ENCODE measurements at regions not wholly inside any gene's neighbourhood (a gene's known extent, or its start where the extent isn't known, plus 50 kb on each side); places are given as distances from the start of the nearest gene placed in this dataset.

- DNase-seq (ENCODE audit: low read depth, low spot score), result no peak
- in situ Hi-C loops (cut with HindIII; ENCODE audit: low pct_unique_long_range_greater_than_20kb, low sequenced_read_pairs), result loop anchor here (25.0 kb wide), 1 partner anchor 110 kb away; no protein-coding TSS in a partner anchor
Measured at GRCh38 chr4:20302336-20302735, 50.6 kb downstream of the SLIT2 start.

- in situ Hi-C loops (cut with HindIII; ENCODE audit: low pct_unique_long_range_greater_than_20kb, low sequenced_read_pairs), result loop anchor here (25.0 kb wide), 1 partner anchor 106 kb away; no protein-coding TSS in a partner anchor
- DNase-seq (ENCODE audit: low read depth, low spot score), result peak; percentile 62
Measured at GRCh38 chr4:20305976-20306375, 54.3 kb downstream of the SLIT2 start.

- in situ Hi-C loops (cut with HindIII; ENCODE audit: low pct_unique_long_range_greater_than_20kb, low sequenced_read_pairs), result loop anchor here (25.0 kb wide), 1 partner anchor 100 kb away; no protein-coding TSS in a partner anchor
- DNase-seq (ENCODE audit: low read depth, low spot score), result no peak
Measured at GRCh38 chr4:20311856-20312255, 60.2 kb downstream of the SLIT2 start.

- in situ Hi-C loops (cut with HindIII; ENCODE audit: low pct_unique_long_range_greater_than_20kb, low sequenced_read_pairs), result loop anchor here (25.0 kb wide), 1 partner anchor 99 kb away; no protein-coding TSS in a partner anchor
Measured at GRCh38 chr4:20313237-20314030, 61.7 kb downstream of the SLIT2 start.

GRCh38 chr4:20317424-20317985 lies 65.8 kb downstream of the SLIT2 start:
- in situ Hi-C loops (cut with HindIII; ENCODE audit: low pct_unique_long_range_greater_than_20kb, low sequenced_read_pairs), result loop anchor here (25.0 kb wide), 1 partner anchor 95 kb away; no protein-coding TSS in a partner anchor
- no peak for DNase-seq (ENCODE audit: low read depth, low spot score)

More at GRCh38 chr4:20313237-20314030, 61.7 kb downstream of the SLIT2 start:
- DNase-seq (ENCODE audit: low read depth, low spot score), result peak; percentile 76

- peak; percentile 34 for DNase-seq (ENCODE audit: low read depth, low spot score)
- in situ Hi-C loops (cut with HindIII; ENCODE audit: low pct_unique_long_range_greater_than_20kb, low sequenced_read_pairs), result loop anchor here (25.0 kb wide), 1 partner anchor 94 kb away; no protein-coding TSS in a partner anchor
Measured at GRCh38 chr4:20318001-20318908, 66.5 kb downstream of the SLIT2 start.

- peak; percentile 11 for DNase-seq (ENCODE audit: low read depth, low spot score)
- in situ Hi-C loops (cut with HindIII; ENCODE audit: low pct_unique_long_range_greater_than_20kb, low sequenced_read_pairs), result loop anchor here (25.0 kb wide), 1 partner anchor 93 kb away; no protein-coding TSS in a partner anchor
Measured at GRCh38 chr4:20318909-20319277, 67.2 kb downstream of the SLIT2 start.

GRCh38 chr4:20319825-20320612 lies 68.3 kb downstream of the SLIT2 start:
- in situ Hi-C loops (cut with HindIII; ENCODE audit: low pct_unique_long_range_greater_than_20kb, low sequenced_read_pairs), result loop anchor here (25.0 kb wide), 1 partner anchor 92 kb away; no protein-coding TSS in a partner anchor
- DNase-seq (ENCODE audit: low read depth, low spot score), result peak; percentile 62

- in situ Hi-C loops (cut with HindIII; ENCODE audit: low pct_unique_long_range_greater_than_20kb, low sequenced_read_pairs), result loop anchor here (25.0 kb wide), 1 partner anchor 88 kb away; no protein-coding TSS in a partner anchor
Measured at GRCh38 chr4:20323991-20324390, 72.3 kb downstream of the SLIT2 start.

GRCh38 chr4:20326460-20326859 lies 74.8 kb downstream of the SLIT2 start:
- no peak for DNase-seq (ENCODE audit: low read depth, low spot score)
- in situ Hi-C loops (cut with HindIII; ENCODE audit: low pct_unique_long_range_greater_than_20kb, low sequenced_read_pairs), result no loop called here

More at GRCh38 chr4:20323991-20324390, 72.3 kb downstream of the SLIT2 start:
- no peak for DNase-seq (ENCODE audit: low read depth, low spot score)

- DNase-seq (ENCODE audit: low read depth, low spot score), result no peak
- in situ Hi-C loops (cut with HindIII; ENCODE audit: low pct_unique_long_range_greater_than_20kb, low sequenced_read_pairs), result no loop called here
Measured at GRCh38 chr4:20326977-20327376, 75.3 kb downstream of the SLIT2 start.

- in situ Hi-C loops (cut with HindIII; ENCODE audit: low pct_unique_long_range_greater_than_20kb, low sequenced_read_pairs), result no loop called here
Measured at GRCh38 chr4:20327808-20328207, 76.1 kb downstream of the SLIT2 start.

GRCh38 chr4:20331642-20332041 lies 79.9 kb downstream of the SLIT2 start:
- peak; percentile 10 for DNase-seq (ENCODE audit: low read depth, low spot score)
- in situ Hi-C loops (cut with HindIII; ENCODE audit: low pct_unique_long_range_greater_than_20kb, low sequenced_read_pairs), result no loop called here

More at GRCh38 chr4:20327808-20328207, 76.1 kb downstream of the SLIT2 start:
- no peak for DNase-seq (ENCODE audit: low read depth, low spot score)

GRCh38 chr4:20333141-20333715 lies 81.5 kb downstream of the SLIT2 start:
- in situ Hi-C loops (cut with HindIII; ENCODE audit: low pct_unique_long_range_greater_than_20kb, low sequenced_read_pairs), result no loop called here
- no peak for DNase-seq (ENCODE audit: low read depth, low spot score)

GRCh38 chr4:20337261-20337664 lies 85.6 kb downstream of the SLIT2 start:
- in situ Hi-C loops (cut with HindIII; ENCODE audit: low pct_unique_long_range_greater_than_20kb, low sequenced_read_pairs), result no loop called here
- DNase-seq (ENCODE audit: low read depth, low spot score), result peak; percentile 54

- DNase-seq (ENCODE audit: low read depth, low spot score), result no peak
- in situ Hi-C loops (cut with HindIII; ENCODE audit: low pct_unique_long_range_greater_than_20kb, low sequenced_read_pairs), result no loop called here
Measured at GRCh38 chr4:20338841-20339240, 87.1 kb downstream of the SLIT2 start.
